Esophagus squamous epithelium (tissue), 4 donors: ENCODE measurements at regions not wholly inside any gene's neighbourhood (a gene's known extent, or its start where the extent isn't known, plus 50 kb on each side); places are given as distances from the start of the nearest gene placed in this dataset.

Experiments
- CTCF ChIP-seq, 6 experiments: fragments of 450-650 bp in 4 of 6; fragments of 200-600 bp in 2 of 6; sonication (generic) in 2 of 6; IDR thresholded peaks; one replicate each; pipeline ENCODE4 v1.5.1; 2016 to 2019; ENCODE audit warnings: antibody characterized with exemption in 6 of 6, mild to moderate bottlenecking in 4 of 6, moderate library complexity in 4 of 6
- POLR2A ChIP-seq, 4 donors: fragments of 450-650 bp; IDR thresholded peaks; one replicate each; pipeline ENCODE4 v1.6.1; 2017; ENCODE audit warnings: antibody characterized with exemption in 4 of 4, mild to moderate bottlenecking in 4 of 4, moderate library complexity in 3 of 4

DNA sequence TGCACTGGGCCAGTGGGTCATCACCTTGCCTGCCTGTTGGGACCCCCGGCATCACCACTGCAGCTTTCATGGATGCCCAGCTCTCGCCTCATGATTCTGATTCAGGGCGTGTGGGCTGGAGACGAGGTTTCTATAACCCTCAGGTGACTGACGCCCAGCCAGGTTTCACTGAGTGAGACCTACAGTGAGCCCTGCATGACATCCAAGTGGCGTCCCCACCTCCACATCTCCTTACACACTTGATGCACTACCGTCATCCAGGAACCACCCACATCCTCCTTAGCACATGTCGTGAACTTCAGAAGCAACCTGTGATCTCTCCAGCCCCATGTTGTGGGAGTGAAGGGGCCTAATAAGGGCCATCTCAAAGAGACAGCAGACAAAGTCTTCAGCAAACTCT, 257.5 kb downstream of the CTTN start:
- no peak for TF ChIP-seq CTCF (IDR thresholded peaks at IDR 0.05)
- no peak for TF ChIP-seq POLR2A (IDR thresholded peaks at IDR 0.05)
